GM23338 (cell line): ENCODE measurements at regions not wholly inside any gene's neighbourhood (a gene's known extent, or its start where the extent isn't known, plus 50 kb on each side); places are given as distances from the start of the nearest gene placed in this dataset.

ENCODE experiments used
- ATAC-seq: fragments of 200-7000 bp; cut with Tn5 transposase; 3 replicates; pipeline ENCODE4 v1.9.1; 2020
- DNase-seq: peaks from one replicate; pipeline ENCODE4 v3.0.0-alpha.2; 2015; ENCODE audit warnings: low spot score
- H2AFZ ChIP-seq: fragments of 200-600 bp; sonication (generic); 2 replicates; pipeline ENCODE4 v1.8.0; 2016; ENCODE audit warnings: antibody characterized with exemption, mild to moderate bottlenecking, moderate library complexity
- H3F3A ChIP-seq: fragments of 200-600 bp; sonication (generic); replicated peaks from 2 replicates; pipeline ENCODE4 v1.8.0; 2017; ENCODE audit warnings: antibody characterized with exemption, mixed run types, low read depth
- H3K27ac ChIP-seq: fragments of 200-600 bp; sonication (generic); 2 replicates; pipeline ENCODE4 v1.6.1; 2016; ENCODE audit warnings: low read depth
- H3K27me3 ChIP-seq: fragments of 200-600 bp; sonication (generic); 2 replicates; pipeline ENCODE4 v1.8.0; 2016; ENCODE audit warnings: mild to moderate bottlenecking, mixed run types, moderate library complexity; ENCODE audit not compliant: insufficient read depth
- H3K36me3 ChIP-seq: fragments of 200-600 bp; sonication (generic); 2 replicates; pipeline ENCODE4 v1.8.0; 2016; ENCODE audit warnings: mild to moderate bottlenecking; ENCODE audit not compliant: insufficient read depth
- H3K4me1 ChIP-seq: fragments of 200-600 bp; sonication (generic); 2 replicates; pipeline ENCODE4 v1.8.0; 2016; ENCODE audit warnings: mild to moderate bottlenecking, moderate library complexity; ENCODE audit not compliant: insufficient read depth
- H3K4me2 ChIP-seq: fragments of 200-600 bp; sonication (generic); 2 replicates; pipeline ENCODE4 v1.7.1; 2017; ENCODE audit warnings: mixed run types
- H3K4me3 ChIP-seq: fragments of 200-600 bp; sonication (generic); 2 replicates; pipeline ENCODE4 v1.6.1; 2016; ENCODE audit warnings: mixed run types
- H3K79me2 ChIP-seq: fragments of 200-600 bp; sonication (generic); replicated peaks from 2 replicates; pipeline ENCODE4 v1.8.0; 2017; ENCODE audit warnings: mild to moderate bottlenecking; ENCODE audit not compliant: insufficient read depth
- H3K9me2 ChIP-seq: fragments of 200-600 bp; sonication (generic); 2 replicates; pipeline ENCODE4 v1.8.0; 2017; ENCODE audit not compliant: insufficient read depth
- H4K20me1 ChIP-seq: fragments of 200-600 bp; sonication (generic); replicated peaks from 2 replicates; pipeline ENCODE4 v1.8.0; 2017; ENCODE audit warnings: mild to moderate bottlenecking; ENCODE audit not compliant: insufficient read depth
- H3K27ac Mint-ChIP-seq: 2 replicates; pipeline ENCODE4 v1.8.0; 2020; ENCODE audit warnings: inconsistent platforms, mild to moderate bottlenecking, moderate library complexity, mixed read lengths
- H3K27me3 Mint-ChIP-seq: 3 replicates; pipeline ENCODE4 v1.8.0; 2022; ENCODE audit warnings: low read depth, mild to moderate bottlenecking, moderate library complexity, mixed read lengths, inconsistent platforms; ENCODE audit not compliant: insufficient read depth, poor library complexity
- H3K36me3 Mint-ChIP-seq: 3 replicates; pipeline ENCODE4 v1.8.0; 2021; ENCODE audit warnings: low read depth, mild to moderate bottlenecking, inconsistent platforms, moderate library complexity, mixed read lengths
- H3K4me1 Mint-ChIP-seq: 3 replicates; pipeline ENCODE4 v1.8.0; 2020; ENCODE audit warnings: mild to moderate bottlenecking, inconsistent platforms, mixed read lengths
- H3K4me3 Mint-ChIP-seq: 3 replicates; pipeline ENCODE4 v1.8.0; 2021; ENCODE audit warnings: moderate library complexity, mild to moderate bottlenecking, inconsistent platforms, mixed read lengths
- H3K9me3 Mint-ChIP-seq: 3 replicates; pipeline ENCODE4 v1.8.0; 2020; ENCODE audit warnings: moderate library complexity, mild to moderate bottlenecking, inconsistent platforms, mixed read lengths
- EZH2 ChIP-seq: fragments of 200-600 bp; sonication (generic); IDR thresholded peaks from one replicate; pipeline ENCODE4 v1.8.0; 2017; ENCODE audit warnings: antibody characterized with exemption, mild to moderate bottlenecking, low read depth; ENCODE audit not compliant: unreplicated experiment
- JUNB ChIP-seq: IDR thresholded peaks from one replicate; pipeline ENCODE4 v1.6.1; 2016; ENCODE audit warnings: antibody characterized with exemption; ENCODE audit not compliant: unreplicated experiment
- NANOG ChIP-seq: IDR thresholded peaks from 2 replicates; pipeline ENCODE4 v1.6.1; 2016; ENCODE audit warnings: antibody characterized with exemption, borderline replicate concordance
- POLR2AphosphoS5 ChIP-seq: IDR thresholded peaks from 2 replicates; pipeline ENCODE4 v1.6.1; 2016; ENCODE audit warnings: antibody characterized with exemption, low read depth
- STAT1 ChIP-seq: IDR thresholded peaks from one replicate; pipeline ENCODE4 v1.6.1; 2016; ENCODE audit warnings: antibody characterized with exemption; ENCODE audit not compliant: unreplicated experiment
- ZNF114 ChIP-seq: fragments of 250-450 bp; sonication (Bioruptor Pico); IDR thresholded peaks from 2 replicates; pipeline ENCODE4 v1.5.0; 2020; ENCODE audit warnings: mild to moderate bottlenecking, moderate library complexity
- ZNF331 ChIP-seq: fragments of 250-450 bp; sonication (Bioruptor Pico); IDR thresholded peaks from 2 replicates; pipeline ENCODE4 v1.5.0; 2020; ENCODE audit warnings: low read depth, mild to moderate bottlenecking, moderate library complexity
- TF ChIP-seq, protein P1 (sequence below), 2 experiments: fragments of 200-600 bp in 1 of 2; sonication (generic) in 1 of 2; conservative IDR thresholded peaks; 2 replicates each; pipeline versions ENCODE4 v1.5.1 to v1.6.1; 2016 to 2017; ENCODE audit warnings: antibody characterized with exemption in 2 of 2, low read depth in 2 of 2, mild to moderate bottlenecking in 2 of 2, moderate library complexity in 1 of 2
- TF ChIP-seq, protein P2 (sequence below): fragments of 250-450 bp; sonication (Bioruptor Pico); IDR thresholded peaks from 2 replicates; pipeline ENCODE4 v1.5.0; 2020; ENCODE audit warnings: mild to moderate bottlenecking, moderate library complexity
- TF ChIP-seq, protein P3 (sequence below): IDR thresholded peaks from 2 replicates; pipeline ENCODE4 v1.6.1; 2016; ENCODE audit warnings: antibody characterized with exemption

DNA sequence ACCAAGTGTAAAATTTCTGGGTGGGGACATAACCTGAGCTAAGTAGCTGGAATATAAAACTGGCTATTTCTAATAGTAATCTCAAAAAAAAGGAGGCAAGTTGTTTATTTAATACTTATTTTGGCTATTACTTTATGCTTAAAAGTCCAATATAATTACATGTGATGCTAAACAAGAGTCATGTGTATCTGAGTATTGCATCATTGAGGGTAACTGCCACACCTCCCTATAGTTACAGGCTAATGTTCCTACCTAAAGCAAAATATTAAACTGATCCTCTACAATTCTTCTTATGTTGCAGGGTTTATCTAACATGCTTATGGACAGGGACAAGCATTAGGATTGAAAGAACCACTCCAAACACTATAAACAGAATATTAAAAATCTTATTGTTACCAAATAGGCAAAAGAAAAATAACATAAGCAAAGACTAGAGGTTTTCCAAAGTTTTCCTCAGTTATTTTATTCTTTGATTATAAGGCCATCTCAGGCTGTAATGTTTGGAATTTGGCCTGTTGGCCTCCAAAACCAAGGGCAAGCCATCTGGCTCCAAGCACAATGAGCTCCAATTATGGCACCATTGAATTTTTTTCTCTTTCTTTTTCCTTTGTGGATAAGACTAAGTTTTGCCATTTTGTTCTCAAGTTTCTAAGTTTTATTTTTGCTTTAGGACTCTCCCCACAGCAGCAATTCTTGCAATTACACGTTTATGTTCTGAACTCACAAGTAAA, 75.8 kb upstream of the ABI3BP start:
- DNase-seq (no peak), ATAC-seq (no peak)
- H3K36me3 Mint-ChIP-seq, result no peaks in the 10 kb centered on the region
- no peak overlapping the region for H3K4me3 Mint-ChIP-seq
- Histone ChIP-seq H4K20me1 (no peaks in the 10 kb centered on the region), H3K4me2 (no peak overlapping the region), H2AFZ (peak overlapping the region; percentile 72), H3K79me2 (no peaks in the 10 kb centered on the region), H3K36me3 (no peaks in the 10 kb centered on the region), H3K4me3 (no peak overlapping the region), H3F3A (no peaks in the 10 kb centered on the region), H3K9me2 (no peaks in the 10 kb centered on the region), H3K27me3 (no peaks in the 10 kb centered on the region), H3K27ac (no peak overlapping the region), H3K4me1 (no peaks in the 10 kb centered on the region)
- TF ChIP-seq EZH2 (no peak), NANOG (no peak), STAT1 (no peak), POLR2AphosphoS5 (no peak), ZNF331 (CRISPR knock-in tag) (no peak), JUNB (no peak), ZNF114 (no peak)
- TF ChIP-seq, protein P1, sequence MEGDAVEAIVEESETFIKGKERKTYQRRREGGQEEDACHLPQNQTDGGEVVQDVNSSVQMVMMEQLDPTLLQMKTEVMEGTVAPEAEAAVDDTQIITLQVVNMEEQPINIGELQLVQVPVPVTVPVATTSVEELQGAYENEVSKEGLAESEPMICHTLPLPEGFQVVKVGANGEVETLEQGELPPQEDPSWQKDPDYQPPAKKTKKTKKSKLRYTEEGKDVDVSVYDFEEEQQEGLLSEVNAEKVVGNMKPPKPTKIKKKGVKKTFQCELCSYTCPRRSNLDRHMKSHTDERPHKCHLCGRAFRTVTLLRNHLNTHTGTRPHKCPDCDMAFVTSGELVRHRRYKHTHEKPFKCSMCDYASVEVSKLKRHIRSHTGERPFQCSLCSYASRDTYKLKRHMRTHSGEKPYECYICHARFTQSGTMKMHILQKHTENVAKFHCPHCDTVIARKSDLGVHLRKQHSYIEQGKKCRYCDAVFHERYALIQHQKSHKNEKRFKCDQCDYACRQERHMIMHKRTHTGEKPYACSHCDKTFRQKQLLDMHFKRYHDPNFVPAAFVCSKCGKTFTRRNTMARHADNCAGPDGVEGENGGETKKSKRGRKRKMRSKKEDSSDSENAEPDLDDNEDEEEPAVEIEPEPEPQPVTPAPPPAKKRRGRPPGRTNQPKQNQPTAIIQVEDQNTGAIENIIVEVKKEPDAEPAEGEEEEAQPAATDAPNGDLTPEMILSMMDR (conservative IDR thresholded peaks at IDR 0.05; ENCODE audit: low read depth in 2 of 2), result no peak
- TF ChIP-seq, protein P2, sequence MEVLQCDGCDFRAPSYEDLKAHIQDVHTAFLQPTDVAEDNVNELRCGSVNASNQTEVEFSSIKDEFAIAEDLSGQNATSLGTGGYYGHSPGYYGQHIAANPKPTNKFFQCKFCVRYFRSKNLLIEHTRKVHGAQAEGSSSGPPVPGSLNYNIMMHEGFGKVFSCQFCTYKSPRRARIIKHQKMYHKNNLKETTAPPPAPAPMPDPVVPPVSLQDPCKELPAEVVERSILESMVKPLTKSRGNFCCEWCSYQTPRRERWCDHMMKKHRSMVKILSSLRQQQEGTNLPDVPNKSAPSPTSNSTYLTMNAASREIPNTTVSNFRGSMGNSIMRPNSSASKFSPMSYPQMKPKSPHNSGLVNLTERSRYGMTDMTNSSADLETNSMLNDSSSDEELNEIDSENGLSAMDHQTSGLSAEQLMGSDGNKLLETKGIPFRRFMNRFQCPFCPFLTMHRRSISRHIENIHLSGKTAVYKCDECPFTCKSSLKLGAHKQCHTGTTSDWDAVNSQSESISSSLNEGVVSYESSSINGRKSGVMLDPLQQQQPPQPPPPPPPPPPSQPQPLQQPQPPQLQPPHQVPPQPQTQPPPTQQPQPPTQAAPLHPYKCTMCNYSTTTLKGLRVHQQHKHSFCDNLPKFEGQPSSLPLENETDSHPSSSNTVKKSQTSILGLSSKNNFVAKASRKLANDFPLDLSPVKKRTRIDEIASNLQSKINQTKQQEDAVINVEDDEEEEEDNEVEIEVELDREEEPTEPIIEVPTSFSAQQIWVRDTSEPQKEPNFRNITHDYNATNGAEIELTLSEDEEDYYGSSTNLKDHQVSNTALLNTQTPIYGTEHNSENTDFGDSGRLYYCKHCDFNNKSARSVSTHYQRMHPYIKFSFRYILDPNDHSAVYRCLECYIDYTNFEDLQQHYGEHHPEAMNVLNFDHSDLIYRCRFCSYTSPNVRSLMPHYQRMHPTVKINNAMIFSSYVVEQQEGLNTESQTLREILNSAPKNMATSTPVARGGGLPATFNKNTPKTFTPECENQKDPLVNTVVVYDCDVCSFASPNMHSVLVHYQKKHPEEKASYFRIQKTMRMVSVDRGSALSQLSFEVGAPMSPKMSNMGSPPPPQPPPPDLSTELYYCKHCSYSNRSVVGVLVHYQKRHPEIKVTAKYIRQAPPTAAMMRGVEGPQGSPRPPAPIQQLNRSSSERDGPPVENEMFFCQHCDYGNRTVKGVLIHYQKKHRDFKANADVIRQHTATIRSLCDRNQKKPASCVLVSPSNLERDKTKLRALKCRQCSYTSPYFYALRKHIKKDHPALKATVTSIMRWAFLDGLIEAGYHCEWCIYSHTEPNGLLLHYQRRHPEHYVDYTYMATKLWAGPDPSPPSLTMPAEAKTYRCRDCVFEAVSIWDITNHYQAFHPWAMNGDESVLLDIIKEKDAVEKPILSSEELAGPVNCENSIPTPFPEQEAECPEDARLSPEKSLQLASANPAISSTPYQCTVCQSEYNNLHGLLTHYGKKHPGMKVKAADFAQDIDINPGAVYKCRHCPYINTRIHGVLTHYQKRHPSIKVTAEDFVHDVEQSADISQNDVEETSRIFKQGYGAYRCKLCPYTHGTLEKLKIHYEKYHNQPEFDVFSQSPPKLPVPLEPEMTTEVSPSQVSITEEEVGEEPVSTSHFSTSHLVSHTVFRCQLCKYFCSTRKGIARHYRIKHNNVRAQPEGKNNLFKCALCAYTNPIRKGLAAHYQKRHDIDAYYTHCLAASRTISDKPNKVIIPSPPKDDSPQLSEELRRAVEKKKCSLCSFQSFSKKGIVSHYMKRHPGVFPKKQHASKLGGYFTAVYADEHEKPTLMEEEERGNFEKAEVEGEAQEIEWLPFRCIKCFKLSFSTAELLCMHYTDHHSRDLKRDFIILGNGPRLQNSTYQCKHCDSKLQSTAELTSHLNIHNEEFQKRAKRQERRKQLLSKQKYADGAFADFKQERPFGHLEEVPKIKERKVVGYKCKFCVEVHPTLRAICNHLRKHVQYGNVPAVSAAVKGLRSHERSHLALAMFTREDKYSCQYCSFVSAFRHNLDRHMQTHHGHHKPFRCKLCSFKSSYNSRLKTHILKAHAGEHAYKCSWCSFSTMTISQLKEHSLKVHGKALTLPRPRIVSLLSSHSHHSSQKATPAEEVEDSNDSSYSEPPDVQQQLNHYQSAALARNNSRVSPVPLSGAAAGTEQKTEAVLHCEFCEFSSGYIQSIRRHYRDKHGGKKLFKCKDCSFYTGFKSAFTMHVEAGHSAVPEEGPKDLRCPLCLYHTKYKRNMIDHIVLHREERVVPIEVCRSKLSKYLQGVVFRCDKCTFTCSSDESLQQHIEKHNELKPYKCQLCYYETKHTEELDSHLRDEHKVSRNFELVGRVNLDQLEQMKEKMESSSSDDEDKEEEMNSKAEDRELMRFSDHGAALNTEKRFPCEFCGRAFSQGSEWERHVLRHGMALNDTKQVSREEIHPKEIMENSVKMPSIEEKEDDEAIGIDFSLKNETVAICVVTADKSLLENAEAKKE (CRISPR knock-in tag), result no peak
- TF ChIP-seq, protein P3, sequence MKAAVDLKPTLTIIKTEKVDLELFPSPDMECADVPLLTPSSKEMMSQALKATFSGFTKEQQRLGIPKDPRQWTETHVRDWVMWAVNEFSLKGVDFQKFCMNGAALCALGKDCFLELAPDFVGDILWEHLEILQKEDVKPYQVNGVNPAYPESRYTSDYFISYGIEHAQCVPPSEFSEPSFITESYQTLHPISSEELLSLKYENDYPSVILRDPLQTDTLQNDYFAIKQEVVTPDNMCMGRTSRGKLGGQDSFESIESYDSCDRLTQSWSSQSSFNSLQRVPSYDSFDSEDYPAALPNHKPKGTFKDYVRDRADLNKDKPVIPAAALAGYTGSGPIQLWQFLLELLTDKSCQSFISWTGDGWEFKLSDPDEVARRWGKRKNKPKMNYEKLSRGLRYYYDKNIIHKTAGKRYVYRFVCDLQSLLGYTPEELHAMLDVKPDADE, result no peak
- H3K9me3 Mint-ChIP-seq, result no peaks in the 10 kb centered on the region
- H3K27ac Mint-ChIP-seq, result no peak overlapping the region
- peaks cover 5% of the 10 kb centered on the region; the same call in 2 of the 3 replicates for H3K4me1 Mint-ChIP-seq
- no peaks in the 10 kb centered on the region for H3K27me3 Mint-ChIP-seq
